ENCODE measurements at regions not wholly inside any gene's neighbourhood (a gene's known extent, or its start where the extent isn't known, plus 50 kb on each side); places are given as distances from the start of the nearest gene placed in this dataset.

GRCh38 chr2:19651466-19651865 is 250.3 kb downstream of the TTC32 start:
- ATAC-seq (ENCODE audit: insufficient number of reproducible peaks, low FRiP score, low read depth) (no peak), DNase-seq (ENCODE audit: low spot score) (no peak)
- no peak overlapping the region for H3K27ac ChIP-seq
- TF ChIP-seq CTCF (IDR thresholded peaks at IDR 0.05): no peak
- H3K36me3 ChIP-seq: no peaks in the 10 kb centered on the region
- no peaks in the 10 kb centered on the region for H3K27me3 ChIP-seq (replicated peaks; ENCODE audit: insufficient read depth)
- no peaks in the 10 kb centered on the region for H3K9me3 ChIP-seq
- H3K4me1 ChIP-seq (ENCODE audit: control insufficient read depth in 1 of 2, low read depth in 2 of 2): peaks cover 0 to 21% of the 10 kb centered on the region in 2 donors
- no peak overlapping the region for H3K4me3 ChIP-seq

GRCh38 chr2:19649785-19650380 is 251.9 kb downstream of the TTC32 start:
- ATAC-seq (ENCODE audit: insufficient number of reproducible peaks, low FRiP score, low read depth): peak; percentile 54

GRCh38 chr2:19649142-19649541 is 252.6 kb downstream of the TTC32 start:
- Histone ChIP-seq H3K4me1 (ENCODE audit: control insufficient read depth in 1 of 2, low read depth in 2 of 2) (peaks cover 0 to 21% of the 10 kb centered on the region in 2 donors), H3K27me3 (replicated peaks; ENCODE audit: insufficient read depth) (no peaks in the 10 kb centered on the region), H3K27ac (no peak overlapping the region), H3K36me3 (no peaks in the 10 kb centered on the region), H3K4me3 (no peak overlapping the region), H3K9me3 (no peaks in the 10 kb centered on the region)
- TF ChIP-seq CTCF (IDR thresholded peaks at IDR 0.05): no peak
- ATAC-seq (ENCODE audit: insufficient number of reproducible peaks, low FRiP score, low read depth) (no peak), DNase-seq (ENCODE audit: low spot score) (no peak)

More at GRCh38 chr2:19649785-19650380, 251.9 kb downstream of the TTC32 start:
- H3K27me3 ChIP-seq (replicated peaks; ENCODE audit: insufficient read depth): no peaks in the 10 kb centered on the region
- peak; percentile 38 for DNase-seq (ENCODE audit: low spot score)
- no peak overlapping the region for H3K4me3 ChIP-seq
- H3K9me3 ChIP-seq: no peaks in the 10 kb centered on the region
- H3K27ac ChIP-seq: peak overlapping the region in 1 of 2 donors; percentile 5
- TF ChIP-seq CTCF (IDR thresholded peaks at IDR 0.05): no peak
- peaks cover 0 to 21% of the 10 kb centered on the region in 2 donors for H3K4me1 ChIP-seq (ENCODE audit: control insufficient read depth in 1 of 2, low read depth in 2 of 2)
- no peaks in the 10 kb centered on the region for H3K36me3 ChIP-seq

- no peak for TF ChIP-seq CTCF (IDR thresholded peaks at IDR 0.05)
- Histone ChIP-seq H3K4me1 (ENCODE audit: control insufficient read depth in 1 of 2, low read depth in 2 of 2) (peaks cover 0 to 21% of the 10 kb centered on the region in 2 donors), H3K9me3 (no peaks in the 10 kb centered on the region), H3K4me3 (no peak overlapping the region), H3K27me3 (replicated peaks; ENCODE audit: insufficient read depth) (no peaks in the 10 kb centered on the region), H3K36me3 (no peaks in the 10 kb centered on the region), H3K27ac (no peak overlapping the region)
- ATAC-seq (ENCODE audit: insufficient number of reproducible peaks, low FRiP score, low read depth) (no peak), DNase-seq (ENCODE audit: low spot score) (no peak)
These were observed 253.2 kb downstream of the TTC32 start for GRCh38 chr2:19648583-19648982.

GRCh38 chr2:19646987-19647386 is 254.8 kb downstream of the TTC32 start:
- DNase-seq (ENCODE audit: low spot score): no peak
- peaks cover 0 to 21% of the 10 kb centered on the region in 2 donors for H3K4me1 ChIP-seq (ENCODE audit: control insufficient read depth in 1 of 2, low read depth in 2 of 2)
- H3K27me3 ChIP-seq (replicated peaks; ENCODE audit: insufficient read depth): no peaks in the 10 kb centered on the region
- H3K9me3 ChIP-seq: no peaks in the 10 kb centered on the region
- ATAC-seq (ENCODE audit: insufficient number of reproducible peaks, low FRiP score, low read depth): no peak
- no peaks in the 10 kb centered on the region for H3K36me3 ChIP-seq
- no peak for TF ChIP-seq CTCF (IDR thresholded peaks at IDR 0.05)
- H3K4me3 ChIP-seq: no peak overlapping the region
- no peak overlapping the region for H3K27ac ChIP-seq

Data from thoracic aorta (tissue), 2 donors.